Fibroblast of the aortic adventitia (primary cell): ENCODE measurements at regions not wholly inside any gene's neighbourhood (a gene's known extent, or its start where the extent isn't known, plus 50 kb on each side); places are given as distances from the start of the nearest gene placed in this dataset.

Experiments used
- DNase-seq: peaks from one replicate; pipeline ENCODE4 v3.0.0-alpha.2; 2010; ENCODE audit warnings: low read depth
- H3K4me3 ChIP-seq: 2 replicates; pipeline ENCODE4 v1.5.1; 2011; ENCODE audit warnings: low read depth, mild to moderate bottlenecking, control low read depth, low read length, moderate library complexity
- TF ChIP-seq, protein P1 (sequence below): IDR thresholded peaks from 2 replicates; pipeline ENCODE4 v1.5.1; 2011; ENCODE audit warnings: mild to moderate bottlenecking, low read length, control low read depth, inconsistent platforms; ENCODE audit not compliant: insufficient read depth

GRCh38 chr10:3534433-3534832 lies 250.6 kb downstream of the KLF6 start:
- DNase-seq = no peak
- no peak overlapping the region for H3K4me3 ChIP-seq
- TF ChIP-seq, protein P1, sequence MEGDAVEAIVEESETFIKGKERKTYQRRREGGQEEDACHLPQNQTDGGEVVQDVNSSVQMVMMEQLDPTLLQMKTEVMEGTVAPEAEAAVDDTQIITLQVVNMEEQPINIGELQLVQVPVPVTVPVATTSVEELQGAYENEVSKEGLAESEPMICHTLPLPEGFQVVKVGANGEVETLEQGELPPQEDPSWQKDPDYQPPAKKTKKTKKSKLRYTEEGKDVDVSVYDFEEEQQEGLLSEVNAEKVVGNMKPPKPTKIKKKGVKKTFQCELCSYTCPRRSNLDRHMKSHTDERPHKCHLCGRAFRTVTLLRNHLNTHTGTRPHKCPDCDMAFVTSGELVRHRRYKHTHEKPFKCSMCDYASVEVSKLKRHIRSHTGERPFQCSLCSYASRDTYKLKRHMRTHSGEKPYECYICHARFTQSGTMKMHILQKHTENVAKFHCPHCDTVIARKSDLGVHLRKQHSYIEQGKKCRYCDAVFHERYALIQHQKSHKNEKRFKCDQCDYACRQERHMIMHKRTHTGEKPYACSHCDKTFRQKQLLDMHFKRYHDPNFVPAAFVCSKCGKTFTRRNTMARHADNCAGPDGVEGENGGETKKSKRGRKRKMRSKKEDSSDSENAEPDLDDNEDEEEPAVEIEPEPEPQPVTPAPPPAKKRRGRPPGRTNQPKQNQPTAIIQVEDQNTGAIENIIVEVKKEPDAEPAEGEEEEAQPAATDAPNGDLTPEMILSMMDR = no peak

DNA sequence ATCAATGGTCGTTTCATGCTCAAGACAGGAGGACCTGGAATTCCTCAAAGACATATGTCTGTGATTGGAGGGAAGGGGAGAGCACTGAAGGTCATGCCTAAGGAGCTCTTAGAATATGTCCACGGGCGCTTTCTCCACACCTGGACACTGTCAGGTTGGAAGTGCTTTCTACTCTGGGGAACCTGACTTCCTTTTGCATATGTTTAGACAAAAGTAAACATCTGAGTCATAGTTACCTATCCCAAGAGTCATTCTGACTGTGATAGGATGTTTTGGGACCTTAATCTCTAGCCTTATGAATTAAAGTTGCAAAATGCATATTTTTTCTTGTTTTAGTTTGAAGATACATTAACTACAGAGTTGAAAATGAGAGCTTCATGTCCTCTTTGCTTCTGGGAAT lies 251.7 kb downstream of the KLF6 start:
- DNase-seq = no peak
- TF ChIP-seq, protein P1 = no peak
- no peak overlapping the region for H3K4me3 ChIP-seq

- TF ChIP-seq, protein P1 = no peak
- H3K4me3 ChIP-seq = no peak overlapping the region
- DNase-seq = no peak
Measured at GRCh38 chr10:3532644-3533043, 252.4 kb downstream of the KLF6 start.

DNA sequence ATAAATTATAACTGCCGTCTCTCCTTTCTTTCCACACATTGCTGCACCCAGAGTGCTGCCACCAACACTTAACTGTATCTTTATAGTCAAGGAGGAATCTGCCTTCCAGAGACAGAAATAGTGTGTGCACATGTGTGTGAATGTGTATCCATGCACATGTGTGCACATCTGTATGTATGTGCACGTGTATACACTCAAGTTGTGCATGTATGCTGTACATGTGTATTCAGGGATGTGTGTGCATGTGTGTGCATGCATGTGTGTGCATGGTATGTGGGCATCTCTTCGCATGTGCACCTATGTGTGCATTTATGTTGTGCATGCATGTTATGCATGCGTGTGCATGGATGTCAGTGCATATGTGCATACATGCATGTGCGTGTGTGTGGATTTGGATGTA lies 253.3 kb downstream of the KLF6 start:
- TF ChIP-seq, protein P1 = no peak
- DNase-seq = no peak
- no peak overlapping the region for H3K4me3 ChIP-seq

- no peak for DNase-seq
- H3K4me3 ChIP-seq = no peak overlapping the region
- TF ChIP-seq, protein P1 = no peak
Measured at GRCh38 chr10:3530783-3531645, 254.0 kb downstream of the KLF6 start.

GRCh38 chr10:3530346-3530745 lies 254.7 kb downstream of the KLF6 start:
- peak; percentile 47 for DNase-seq
- no peak overlapping the region for H3K4me3 ChIP-seq
- TF ChIP-seq, protein P1 = no peak
